ENCODE measurements at regions not wholly inside any gene's neighbourhood (a gene's known extent, or its start where the extent isn't known, plus 50 kb on each side); places are given as distances from the start of the nearest gene placed in this dataset.

DNA sequence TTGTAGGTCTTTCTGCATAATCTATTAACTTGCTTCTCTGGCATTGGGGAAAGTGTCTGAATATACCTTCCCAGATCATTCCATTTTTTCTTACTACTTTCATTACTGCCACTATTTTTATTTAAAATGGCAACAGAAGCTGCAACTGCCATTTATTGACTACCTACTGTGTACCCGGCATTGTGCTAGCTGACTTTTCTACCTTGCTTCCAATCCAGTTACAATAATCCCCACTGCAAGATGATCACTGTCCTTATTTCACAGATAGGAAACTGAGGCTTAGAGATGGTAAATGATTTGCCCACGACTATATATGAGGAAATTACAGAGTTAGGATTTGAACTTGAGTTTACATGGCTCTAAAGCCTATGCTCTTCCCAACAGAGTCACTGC lies 129.0 kb downstream of the MAP3K7 start:
- TF ChIP-seq, protein P1, sequence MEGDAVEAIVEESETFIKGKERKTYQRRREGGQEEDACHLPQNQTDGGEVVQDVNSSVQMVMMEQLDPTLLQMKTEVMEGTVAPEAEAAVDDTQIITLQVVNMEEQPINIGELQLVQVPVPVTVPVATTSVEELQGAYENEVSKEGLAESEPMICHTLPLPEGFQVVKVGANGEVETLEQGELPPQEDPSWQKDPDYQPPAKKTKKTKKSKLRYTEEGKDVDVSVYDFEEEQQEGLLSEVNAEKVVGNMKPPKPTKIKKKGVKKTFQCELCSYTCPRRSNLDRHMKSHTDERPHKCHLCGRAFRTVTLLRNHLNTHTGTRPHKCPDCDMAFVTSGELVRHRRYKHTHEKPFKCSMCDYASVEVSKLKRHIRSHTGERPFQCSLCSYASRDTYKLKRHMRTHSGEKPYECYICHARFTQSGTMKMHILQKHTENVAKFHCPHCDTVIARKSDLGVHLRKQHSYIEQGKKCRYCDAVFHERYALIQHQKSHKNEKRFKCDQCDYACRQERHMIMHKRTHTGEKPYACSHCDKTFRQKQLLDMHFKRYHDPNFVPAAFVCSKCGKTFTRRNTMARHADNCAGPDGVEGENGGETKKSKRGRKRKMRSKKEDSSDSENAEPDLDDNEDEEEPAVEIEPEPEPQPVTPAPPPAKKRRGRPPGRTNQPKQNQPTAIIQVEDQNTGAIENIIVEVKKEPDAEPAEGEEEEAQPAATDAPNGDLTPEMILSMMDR (IDR thresholded peaks at IDR 0.05): no peak
- TF ChIP-seq POLR2A (IDR thresholded peaks at IDR 0.05): no peak

Measured in uterus (tissue), 2 donors.